HEK293 (cell line): ENCODE measurements at regions not wholly inside any gene's neighbourhood (a gene's known extent, or its start where the extent isn't known, plus 50 kb on each side); places are given as distances from the start of the nearest gene placed in this dataset.

Experiments
- CTCF ChIA-PET: fragments of 350-600 bp; formaldehyde crosslinking; extraction: SDS; loops from one replicate; lab custom pipeline; 2021; ENCODE audit warnings: antibody characterized with exemption; lab: Yijun Ruan, JAX
- POLR2A ChIA-PET: fragments of 300-600 bp; formaldehyde crosslinking; extraction: SDS; loops from one replicate; lab custom pipeline; 2020; ENCODE audit warnings: antibody characterized with exemption, inconsistent platforms; lab: Yijun Ruan, JAX
- H3K27ac ChIP-seq: fragments of 200-500 bp; sonication (Bioruptor generic); 2 replicates; pipeline ENCODE4 v1.5.1; 2014; ENCODE audit warnings: low read depth, low read length, control low read depth, inconsistent platforms; ENCODE audit errors: extremely low read depth
- H3K36me3 ChIP-seq, 2 experiments: fragments of 200-500 bp in 1 of 2; sonication (Bioruptor generic) in 1 of 2; 1 replicate in 1 of 2; 2 replicates in 1 of 2; pipeline ENCODE4 v1.5.1; 2014 to 2017; ENCODE audit warnings: inconsistent platforms in 2 of 2, low read length in 2 of 2; ENCODE audit not compliant: control insufficient read depth in 2 of 2, insufficient read depth in 1 of 2
- H3K4me1 ChIP-seq: fragments of 200-500 bp; sonication (Bioruptor generic); 2 replicates; pipeline ENCODE4 v1.5.1; 2014; ENCODE audit warnings: mild to moderate bottlenecking, low read length, inconsistent platforms; ENCODE audit not compliant: control insufficient read depth, insufficient read depth
- H3K4me3 ChIP-seq: 2 replicates; pipeline ENCODE4 v1.5.1; 2011; ENCODE audit warnings: low read depth, mild to moderate bottlenecking, control low read depth, low read length, moderate library complexity
- H3K9me3 ChIP-seq: fragments of 200-500 bp; sonication (Bioruptor generic); 2 replicates; pipeline ENCODE4 v1.5.1; 2014; ENCODE audit warnings: low read depth, low read length, inconsistent platforms; ENCODE audit not compliant: control insufficient read depth, insufficient read depth
- KLF1 ChIP-seq: fragments of 450-650 bp; formaldehyde crosslinking; IDR thresholded peaks from 2 replicates; pipeline ENCODE4 v1.5.1; 2016; ENCODE audit warnings: missing biosample characterization, missing genetic modification characterization
- SALL2 ChIP-seq: fragments of 450-650 bp; formaldehyde crosslinking; IDR thresholded peaks from 2 replicates; pipeline ENCODE4 v1.5.0; 2017; ENCODE audit warnings: missing biosample characterization, mild to moderate bottlenecking, missing genetic modification characterization, borderline replicate concordance
- ZBTB21 ChIP-seq: fragments of 450-650 bp; formaldehyde crosslinking; IDR thresholded peaks from 2 replicates; pipeline ENCODE4 v1.5.1; 2017; ENCODE audit warnings: missing biosample characterization, missing genetic modification characterization
- ZBTB8A ChIP-seq: fragments of 450-650 bp; formaldehyde crosslinking; IDR thresholded peaks from 2 replicates; pipeline ENCODE4 v1.5.1; 2016; ENCODE audit warnings: missing biosample characterization, missing genetic modification characterization
- ZFP41 ChIP-seq: fragments of 450-650 bp; formaldehyde crosslinking; IDR thresholded peaks from 2 replicates; pipeline ENCODE4 v1.5.1; 2016; ENCODE audit warnings: missing biosample characterization, missing genetic modification characterization, borderline replicate concordance
- ZNF19 ChIP-seq: fragments of 450-650 bp; formaldehyde crosslinking; IDR thresholded peaks from 2 replicates; pipeline ENCODE4; 2016; ENCODE audit warnings: missing biosample characterization, missing genetic modification characterization, low read depth
- ZNF404 ChIP-seq: fragments of 450-650 bp; formaldehyde crosslinking; IDR thresholded peaks from 2 replicates; pipeline ENCODE4 v1.5.1; 2017; ENCODE audit warnings: missing biosample characterization, missing genetic modification characterization
- ZNF510 ChIP-seq: fragments of 450-650 bp; formaldehyde crosslinking; IDR thresholded peaks from 2 replicates; pipeline ENCODE4 v1.5.1; 2018; ENCODE audit warnings: mild to moderate bottlenecking, missing genetic modification characterization, missing biosample characterization; ENCODE audit not compliant: insufficient replicate concordance
- TF ChIP-seq, protein P1 (sequence below): fragments of 450-650 bp; formaldehyde crosslinking; conservative IDR thresholded peaks from 2 replicates; pipeline ENCODE4 v1.5.1; 2016; ENCODE audit warnings: low read depth, missing biosample characterization, missing genetic modification characterization
- TF ChIP-seq, protein P2 (sequence below): fragments of 450-650 bp; formaldehyde crosslinking; IDR thresholded peaks from 2 replicates; pipeline ENCODE4 v1.5.1; 2016; ENCODE audit warnings: missing biosample characterization, missing genetic modification characterization
- TF ChIP-seq, protein P3 (sequence below): fragments of 450-650 bp; formaldehyde crosslinking; IDR thresholded peaks from 2 replicates; pipeline ENCODE4 v1.5.1; 2016; ENCODE audit warnings: missing biosample characterization, missing genetic modification characterization
- TF ChIP-seq, protein P4 (sequence below): fragments of 450-650 bp; formaldehyde crosslinking; IDR thresholded peaks from 2 replicates; pipeline ENCODE4 v1.5.1; 2016; ENCODE audit warnings: missing biosample characterization, missing genetic modification characterization
- TF ChIP-seq, protein P5 (sequence below): fragments of 450-650 bp; formaldehyde crosslinking; IDR thresholded peaks from 2 replicates; pipeline ENCODE4 v1.5.1; 2016; ENCODE audit warnings: missing biosample characterization, missing genetic modification characterization

DNA sequence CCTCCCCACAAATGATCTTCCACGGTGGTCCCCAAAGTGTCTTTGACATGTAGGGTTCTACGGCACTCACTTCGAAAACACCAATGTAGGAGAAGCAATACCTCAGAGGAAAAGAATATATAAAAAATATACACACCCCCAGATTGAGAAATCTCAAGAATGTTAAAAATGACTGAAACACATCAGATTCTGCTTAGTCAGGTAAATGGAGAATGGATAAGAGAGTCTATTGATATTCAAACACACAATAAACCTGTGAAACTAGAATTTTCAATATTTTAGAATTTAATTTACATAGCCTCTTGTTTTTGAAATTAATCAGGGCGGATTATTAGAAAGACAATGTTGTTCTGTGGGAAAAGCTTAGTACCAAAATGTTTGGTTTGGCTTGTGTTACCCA, 712.4 kb downstream of the GATA3 start:
- Histone ChIP-seq H3K4me1 (no peaks in the 10 kb centered on the region), H3K4me3 (no peak overlapping the region), H3K36me3 (no peaks in the 10 kb centered on the region), H3K27ac (no peak overlapping the region), H3K9me3 (no peaks in the 10 kb centered on the region)
- TF ChIP-seq, protein P1, sequence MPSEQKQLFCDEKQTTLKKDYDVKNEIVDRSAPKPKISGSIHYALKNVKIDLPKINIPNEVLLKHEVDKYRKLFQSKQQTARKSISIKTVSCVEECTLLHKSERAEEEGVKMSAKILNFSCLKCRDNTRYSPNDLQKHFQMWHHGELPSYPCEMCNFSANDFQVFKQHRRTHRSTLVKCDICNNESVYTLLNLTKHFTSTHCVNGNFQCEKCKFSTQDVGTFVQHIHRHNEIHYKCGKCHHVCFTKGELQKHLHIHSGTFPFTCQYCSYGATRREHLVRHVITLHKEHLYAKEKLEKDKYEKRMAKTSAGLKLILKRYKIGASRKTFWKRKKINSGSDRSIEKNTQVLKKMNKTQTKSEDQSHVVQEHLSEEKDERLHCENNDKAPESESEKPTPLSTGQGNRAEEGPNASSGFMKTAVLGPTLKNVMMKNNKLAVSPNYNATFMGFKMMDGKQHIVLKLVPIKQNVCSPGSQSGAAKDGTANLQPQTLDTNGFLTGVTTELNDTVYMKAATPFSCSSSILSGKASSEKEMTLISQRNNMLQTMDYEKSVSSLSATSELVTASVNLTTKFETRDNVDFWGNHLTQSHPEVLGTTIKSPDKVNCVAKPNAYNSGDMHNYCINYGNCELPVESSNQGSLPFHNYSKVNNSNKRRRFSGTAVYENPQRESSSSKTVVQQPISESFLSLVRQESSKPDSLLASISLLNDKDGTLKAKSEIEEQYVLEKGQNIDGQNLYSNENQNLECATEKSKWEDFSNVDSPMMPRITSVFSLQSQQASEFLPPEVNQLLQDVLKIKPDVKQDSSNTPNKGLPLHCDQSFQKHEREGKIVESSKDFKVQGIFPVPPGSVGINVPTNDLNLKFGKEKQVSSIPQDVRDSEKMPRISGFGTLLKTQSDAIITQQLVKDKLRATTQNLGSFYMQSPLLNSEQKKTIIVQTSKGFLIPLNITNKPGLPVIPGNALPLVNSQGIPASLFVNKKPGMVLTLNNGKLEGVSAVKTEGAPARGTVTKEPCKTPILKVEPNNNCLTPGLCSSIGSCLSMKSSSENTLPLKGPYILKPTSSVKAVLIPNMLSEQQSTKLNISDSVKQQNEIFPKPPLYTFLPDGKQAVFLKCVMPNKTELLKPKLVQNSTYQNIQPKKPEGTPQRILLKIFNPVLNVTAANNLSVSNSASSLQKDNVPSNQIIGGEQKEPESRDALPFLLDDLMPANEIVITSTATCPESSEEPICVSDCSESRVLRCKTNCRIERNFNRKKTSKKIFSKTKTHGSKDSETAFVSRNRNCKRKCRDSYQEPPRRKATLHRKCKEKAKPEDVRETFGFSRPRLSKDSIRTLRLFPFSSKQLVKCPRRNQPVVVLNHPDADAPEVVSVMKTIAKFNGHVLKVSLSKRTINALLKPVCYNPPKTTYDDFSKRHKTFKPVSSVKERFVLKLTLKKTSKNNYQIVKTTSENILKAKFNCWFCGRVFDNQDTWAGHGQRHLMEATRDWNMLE: no peak
- TF ChIP-seq ZFP41 (tag by site-specific recombination) (no peak), ZBTB8A (tag by site-specific recombination) (no peak)
- ChIA-PET CTCF (interaction anchor here (0.6 to 0.7 kb wide), 2 partner anchors 112 to 1187 kb away, joined by 3 read pairs; no protein-coding TSS in a partner anchor), POLR2A (no interaction called here)

DNA sequence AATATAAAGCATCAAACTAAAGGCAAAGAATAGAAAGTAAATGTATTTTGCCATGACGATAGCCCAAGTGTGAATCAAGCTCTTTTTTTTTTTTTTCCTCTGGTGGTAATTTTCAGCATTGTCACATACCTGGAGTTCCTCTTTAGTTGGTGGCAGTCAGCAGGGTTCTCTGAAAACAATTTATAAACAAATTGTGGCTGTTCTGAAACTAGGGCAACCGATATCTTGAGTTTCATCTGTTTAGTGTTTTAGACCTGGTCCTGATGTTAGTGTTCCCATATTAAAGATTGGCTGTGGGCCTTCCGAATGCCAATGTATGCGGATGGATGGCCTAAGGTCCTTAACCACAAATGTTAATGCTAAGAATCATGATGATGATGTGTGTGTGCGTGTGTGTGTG, 713.1 kb downstream of the GATA3 start:
- POLR2A ChIA-PET: no interaction called here
- Histone ChIP-seq H3K9me3 (no peaks in the 10 kb centered on the region), H3K36me3 (no peaks in the 10 kb centered on the region), H3K27ac (no peak overlapping the region), H3K4me1 (no peaks in the 10 kb centered on the region), H3K4me3 (no peak overlapping the region)
- CTCF ChIA-PET: interaction anchor here (0.7 to 0.9 kb wide), 2 partner anchors 10 to 1188 kb away, joined by 3 to 4 read pairs; no protein-coding TSS in a partner anchor
- TF ChIP-seq KLF1 (tag by site-specific recombination) (no peak), SALL2 (tag by site-specific recombination) (no peak), ZNF19 (tag by site-specific recombination) (no peak), ZBTB21 (tag by site-specific recombination) (no peak), ZNF404 (no peak), ZNF510 (no peak)
- TF ChIP-seq, protein P2, sequence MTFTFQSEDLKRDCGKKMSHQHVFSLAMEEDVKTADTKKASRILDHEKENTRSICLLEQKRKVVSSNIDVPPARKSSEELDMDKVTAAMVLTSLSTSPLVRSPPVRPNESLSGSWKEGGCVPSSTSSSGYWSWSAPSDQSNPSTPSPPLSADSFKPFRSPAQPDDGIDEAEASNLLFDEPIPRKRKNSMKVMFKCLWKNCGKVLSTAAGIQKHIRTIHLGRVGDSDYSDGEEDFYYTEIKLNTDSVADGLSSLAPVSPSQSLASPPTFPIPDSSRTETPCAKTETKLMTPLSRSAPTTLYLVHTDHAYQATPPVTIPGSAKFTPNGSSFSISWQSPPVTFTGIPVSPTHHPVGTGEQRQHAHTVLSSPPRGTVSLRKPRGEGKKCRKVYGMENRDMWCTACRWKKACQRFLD: no peak
- TF ChIP-seq, protein P3, sequence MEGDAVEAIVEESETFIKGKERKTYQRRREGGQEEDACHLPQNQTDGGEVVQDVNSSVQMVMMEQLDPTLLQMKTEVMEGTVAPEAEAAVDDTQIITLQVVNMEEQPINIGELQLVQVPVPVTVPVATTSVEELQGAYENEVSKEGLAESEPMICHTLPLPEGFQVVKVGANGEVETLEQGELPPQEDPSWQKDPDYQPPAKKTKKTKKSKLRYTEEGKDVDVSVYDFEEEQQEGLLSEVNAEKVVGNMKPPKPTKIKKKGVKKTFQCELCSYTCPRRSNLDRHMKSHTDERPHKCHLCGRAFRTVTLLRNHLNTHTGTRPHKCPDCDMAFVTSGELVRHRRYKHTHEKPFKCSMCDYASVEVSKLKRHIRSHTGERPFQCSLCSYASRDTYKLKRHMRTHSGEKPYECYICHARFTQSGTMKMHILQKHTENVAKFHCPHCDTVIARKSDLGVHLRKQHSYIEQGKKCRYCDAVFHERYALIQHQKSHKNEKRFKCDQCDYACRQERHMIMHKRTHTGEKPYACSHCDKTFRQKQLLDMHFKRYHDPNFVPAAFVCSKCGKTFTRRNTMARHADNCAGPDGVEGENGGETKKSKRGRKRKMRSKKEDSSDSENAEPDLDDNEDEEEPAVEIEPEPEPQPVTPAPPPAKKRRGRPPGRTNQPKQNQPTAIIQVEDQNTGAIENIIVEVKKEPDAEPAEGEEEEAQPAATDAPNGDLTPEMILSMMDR: no peak
- TF ChIP-seq, protein P4, sequence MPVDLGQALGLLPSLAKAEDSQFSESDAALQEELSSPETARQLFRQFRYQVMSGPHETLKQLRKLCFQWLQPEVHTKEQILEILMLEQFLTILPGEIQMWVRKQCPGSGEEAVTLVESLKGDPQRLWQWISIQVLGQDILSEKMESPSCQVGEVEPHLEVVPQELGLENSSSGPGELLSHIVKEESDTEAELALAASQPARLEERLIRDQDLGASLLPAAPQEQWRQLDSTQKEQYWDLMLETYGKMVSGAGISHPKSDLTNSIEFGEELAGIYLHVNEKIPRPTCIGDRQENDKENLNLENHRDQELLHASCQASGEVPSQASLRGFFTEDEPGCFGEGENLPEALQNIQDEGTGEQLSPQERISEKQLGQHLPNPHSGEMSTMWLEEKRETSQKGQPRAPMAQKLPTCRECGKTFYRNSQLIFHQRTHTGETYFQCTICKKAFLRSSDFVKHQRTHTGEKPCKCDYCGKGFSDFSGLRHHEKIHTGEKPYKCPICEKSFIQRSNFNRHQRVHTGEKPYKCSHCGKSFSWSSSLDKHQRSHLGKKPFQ (tag by site-specific recombination): no peak
- TF ChIP-seq, protein P5, sequence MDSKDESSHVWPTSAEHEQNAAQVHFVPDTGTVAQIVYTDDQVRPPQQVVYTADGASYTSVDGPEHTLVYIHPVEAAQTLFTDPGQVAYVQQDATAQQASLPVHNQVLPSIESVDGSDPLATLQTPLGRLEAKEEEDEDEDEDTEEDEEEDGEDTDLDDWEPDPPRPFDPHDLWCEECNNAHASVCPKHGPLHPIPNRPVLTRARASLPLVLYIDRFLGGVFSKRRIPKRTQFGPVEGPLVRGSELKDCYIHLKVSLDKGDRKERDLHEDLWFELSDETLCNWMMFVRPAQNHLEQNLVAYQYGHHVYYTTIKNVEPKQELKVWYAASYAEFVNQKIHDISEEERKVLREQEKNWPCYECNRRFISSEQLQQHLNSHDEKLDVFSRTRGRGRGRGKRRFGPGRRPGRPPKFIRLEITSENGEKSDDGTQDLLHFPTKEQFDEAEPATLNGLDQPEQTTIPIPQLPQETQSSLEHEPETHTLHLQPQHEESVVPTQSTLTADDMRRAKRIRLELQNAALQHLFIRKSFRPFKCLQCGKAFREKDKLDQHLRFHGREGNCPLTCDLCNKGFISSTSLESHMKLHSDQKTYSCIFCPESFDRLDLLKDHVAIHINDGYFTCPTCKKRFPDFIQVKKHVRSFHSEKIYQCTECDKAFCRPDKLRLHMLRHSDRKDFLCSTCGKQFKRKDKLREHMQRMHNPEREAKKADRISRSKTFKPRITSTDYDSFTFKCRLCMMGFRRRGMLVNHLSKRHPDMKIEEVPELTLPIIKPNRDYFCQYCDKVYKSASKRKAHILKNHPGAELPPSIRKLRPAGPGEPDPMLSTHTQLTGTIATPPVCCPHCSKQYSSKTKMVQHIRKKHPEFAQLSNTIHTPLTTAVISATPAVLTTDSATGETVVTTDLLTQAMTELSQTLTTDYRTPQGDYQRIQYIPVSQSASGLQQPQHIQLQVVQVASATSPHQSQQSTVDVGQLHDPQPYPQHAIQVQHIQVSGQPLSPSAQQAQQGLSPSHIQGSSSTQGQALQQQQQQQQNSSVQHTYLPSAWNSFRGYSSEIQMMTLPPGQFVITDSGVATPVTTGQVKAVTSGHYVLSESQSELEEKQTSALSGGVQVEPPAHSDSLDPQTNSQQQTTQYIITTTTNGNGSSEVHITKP (tag by site-specific recombination): no peak
